HepG2 (cell line): ENCODE measurements at regions not wholly inside any gene's neighbourhood (a gene's known extent, or its start where the extent isn't known, plus 50 kb on each side); places are given as distances from the start of the nearest gene placed in this dataset.

ENCODE experiments used
- ELF3 ChIP-seq: IDR thresholded peaks from 2 replicates; pipeline ENCODE4 v1.6.1; 2016; ENCODE audit warnings: missing genetic modification reagents, missing compliant biosample characterization
- KAT8 ChIP-seq: IDR thresholded peaks from 2 replicates; pipeline ENCODE4 v1.6.1; 2016; ENCODE audit warnings: missing genetic modification reagents, missing compliant biosample characterization
- MTA3 ChIP-seq: sonication (generic); formaldehyde crosslinking; IDR thresholded peaks from 2 replicates; pipeline ENCODE4 v1.4.0; 2020; ENCODE audit warnings: missing genetic modification reagents
- POGZ ChIP-seq: sonication (generic); formaldehyde crosslinking; IDR thresholded peaks from 2 replicates; pipeline ENCODE4 v1.4.0; 2020; ENCODE audit warnings: mild to moderate bottlenecking, missing genetic modification reagents
- RXRA ChIP-seq: sonication (generic); formaldehyde crosslinking; IDR thresholded peaks from 2 replicates; pipeline ENCODE4 v1.5.1; 2020; ENCODE audit warnings: missing genetic modification reagents
- ZC3H13 ChIP-seq: sonication (generic); formaldehyde crosslinking; IDR thresholded peaks from 2 replicates; pipeline ENCODE4 v1.8.1; 2023; ENCODE audit warnings: mild to moderate bottlenecking, missing genetic modification reagents, moderate library complexity
- ZKSCAN8 ChIP-seq: IDR thresholded peaks from 2 replicates; pipeline ENCODE4 v1.6.1; 2016; ENCODE audit warnings: borderline replicate concordance, missing genetic modification reagents, missing compliant biosample characterization
- ZNF33A ChIP-seq: sonication (generic); formaldehyde crosslinking; IDR thresholded peaks from 2 replicates; pipeline ENCODE4 v1.5.1; 2020; ENCODE audit warnings: missing genetic modification reagents, mild to moderate bottlenecking, moderate library complexity, borderline replicate concordance
- TF ChIP-seq, protein P1 (sequence below): sonication (generic); formaldehyde crosslinking; IDR thresholded peaks from 2 replicates; pipeline ENCODE4 v1.4.0; 2020; ENCODE audit warnings: missing genetic modification reagents
- TF ChIP-seq, protein P2 (sequence below): sonication (generic); formaldehyde crosslinking; IDR thresholded peaks from 2 replicates; pipeline ENCODE4 v1.4.0; 2020; ENCODE audit warnings: mild to moderate bottlenecking, missing genetic modification reagents

DNA sequence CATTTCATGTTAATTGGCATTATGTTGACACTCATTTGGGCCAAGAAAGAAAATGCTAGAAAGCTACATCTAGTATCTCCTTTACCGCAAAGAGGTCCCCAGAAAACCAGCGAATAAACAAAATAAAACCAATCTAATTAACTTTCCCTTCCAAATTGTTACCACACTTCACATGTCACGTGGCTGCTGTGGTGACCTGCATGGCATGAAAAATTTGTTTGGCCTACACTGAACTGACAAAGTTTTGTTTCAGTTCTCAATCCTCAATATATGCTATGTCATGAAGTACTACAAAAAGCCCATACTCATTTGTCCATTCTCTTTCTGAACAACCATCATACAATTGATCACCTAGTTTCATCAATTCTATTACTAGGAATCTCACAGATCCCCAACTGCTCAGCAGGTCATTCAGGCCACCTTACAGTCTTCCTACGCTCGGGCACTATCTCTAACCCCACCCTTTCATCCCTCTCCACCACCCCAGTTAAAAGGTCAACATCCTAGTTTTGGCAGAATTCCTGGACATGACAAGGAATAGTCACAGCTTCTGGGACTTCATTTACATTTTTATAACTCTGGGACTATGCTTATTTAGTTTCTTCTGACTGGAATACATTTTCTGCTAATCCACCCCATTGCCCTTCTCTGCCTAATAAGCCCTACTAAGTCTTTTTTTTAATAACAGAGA is 480.4 kb downstream of the IGSF11 start (continued):
- TF ChIP-seq, protein P1, sequence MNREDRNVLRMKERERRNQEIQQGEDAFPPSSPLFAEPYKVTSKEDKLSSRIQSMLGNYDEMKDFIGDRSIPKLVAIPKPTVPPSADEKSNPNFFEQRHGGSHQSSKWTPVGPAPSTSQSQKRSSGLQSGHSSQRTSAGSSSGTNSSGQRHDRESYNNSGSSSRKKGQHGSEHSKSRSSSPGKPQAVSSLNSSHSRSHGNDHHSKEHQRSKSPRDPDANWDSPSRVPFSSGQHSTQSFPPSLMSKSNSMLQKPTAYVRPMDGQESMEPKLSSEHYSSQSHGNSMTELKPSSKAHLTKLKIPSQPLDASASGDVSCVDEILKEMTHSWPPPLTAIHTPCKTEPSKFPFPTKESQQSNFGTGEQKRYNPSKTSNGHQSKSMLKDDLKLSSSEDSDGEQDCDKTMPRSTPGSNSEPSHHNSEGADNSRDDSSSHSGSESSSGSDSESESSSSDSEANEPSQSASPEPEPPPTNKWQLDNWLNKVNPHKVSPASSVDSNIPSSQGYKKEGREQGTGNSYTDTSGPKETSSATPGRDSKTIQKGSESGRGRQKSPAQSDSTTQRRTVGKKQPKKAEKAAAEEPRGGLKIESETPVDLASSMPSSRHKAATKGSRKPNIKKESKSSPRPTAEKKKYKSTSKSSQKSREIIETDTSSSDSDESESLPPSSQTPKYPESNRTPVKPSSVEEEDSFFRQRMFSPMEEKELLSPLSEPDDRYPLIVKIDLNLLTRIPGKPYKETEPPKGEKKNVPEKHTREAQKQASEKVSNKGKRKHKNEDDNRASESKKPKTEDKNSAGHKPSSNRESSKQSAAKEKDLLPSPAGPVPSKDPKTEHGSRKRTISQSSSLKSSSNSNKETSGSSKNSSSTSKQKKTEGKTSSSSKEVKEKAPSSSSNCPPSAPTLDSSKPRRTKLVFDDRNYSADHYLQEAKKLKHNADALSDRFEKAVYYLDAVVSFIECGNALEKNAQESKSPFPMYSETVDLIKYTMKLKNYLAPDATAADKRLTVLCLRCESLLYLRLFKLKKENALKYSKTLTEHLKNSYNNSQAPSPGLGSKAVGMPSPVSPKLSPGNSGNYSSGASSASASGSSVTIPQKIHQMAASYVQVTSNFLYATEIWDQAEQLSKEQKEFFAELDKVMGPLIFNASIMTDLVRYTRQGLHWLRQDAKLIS (CRISPR knock-in tag) = no peak
- TF ChIP-seq ELF3 (CRISPR knock-in tag) (no peak), ZNF33A (CRISPR knock-in tag) (no peak), RXRA (CRISPR knock-in tag) (no peak), MTA3 (CRISPR knock-in tag) (no peak), ZKSCAN8 (no peak), ZC3H13 (CRISPR knock-in tag) (no peak), KAT8 (no peak), POGZ (CRISPR knock-in tag) (no peak)
- TF ChIP-seq, protein P2, sequence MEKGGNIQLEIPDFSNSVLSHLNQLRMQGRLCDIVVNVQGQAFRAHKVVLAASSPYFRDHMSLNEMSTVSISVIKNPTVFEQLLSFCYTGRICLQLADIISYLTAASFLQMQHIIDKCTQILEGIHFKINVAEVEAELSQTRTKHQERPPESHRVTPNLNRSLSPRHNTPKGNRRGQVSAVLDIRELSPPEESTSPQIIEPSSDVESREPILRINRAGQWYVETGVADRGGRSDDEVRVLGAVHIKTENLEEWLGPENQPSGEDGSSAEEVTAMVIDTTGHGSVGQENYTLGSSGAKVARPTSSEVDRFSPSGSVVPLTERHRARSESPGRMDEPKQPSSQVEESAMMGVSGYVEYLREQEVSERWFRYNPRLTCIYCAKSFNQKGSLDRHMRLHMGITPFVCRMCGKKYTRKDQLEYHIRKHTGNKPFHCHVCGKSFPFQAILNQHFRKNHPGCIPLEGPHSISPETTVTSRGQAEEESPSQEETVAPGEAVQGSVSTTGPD (CRISPR knock-in tag) = no peak
